HG02840 (cell line): ENCODE measurements at regions not wholly inside any gene's neighbourhood (a gene's known extent, or its start where the extent isn't known, plus 50 kb on each side); places are given as distances from the start of the nearest gene placed in this dataset.

ENCODE experiments used
- ATAC-seq: cut with Tn5 transposase; IDR thresholded peaks from one replicate; pipeline ENCODE4 v1.9.1; 2021; ENCODE audit warnings: mild to moderate bottlenecking, moderate library complexity, moderate number of reproducible peaks; ENCODE audit not compliant: unreplicated experiment, low FRiP score

DNA sequence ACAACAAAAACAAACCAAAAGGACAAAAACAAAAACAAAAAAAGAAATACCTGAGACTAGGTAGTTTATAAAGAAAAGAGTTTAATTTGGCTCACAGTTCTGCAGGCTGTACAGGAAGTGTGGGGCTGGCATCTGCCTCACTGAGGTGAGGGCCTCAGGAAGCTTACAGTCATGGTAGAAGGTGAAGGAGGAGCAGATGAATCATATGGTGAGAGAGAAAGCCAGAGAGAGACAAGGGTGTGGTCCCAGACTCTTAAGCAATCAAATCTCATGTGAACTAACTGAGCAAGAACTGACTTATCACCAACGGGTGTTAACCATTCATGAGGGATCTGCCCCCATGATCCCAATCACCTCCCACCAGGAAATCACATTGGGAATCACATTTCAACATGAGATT lies 58.8 kb upstream of the ZBED5 start:
- no peak for ATAC-seq

DNA sequence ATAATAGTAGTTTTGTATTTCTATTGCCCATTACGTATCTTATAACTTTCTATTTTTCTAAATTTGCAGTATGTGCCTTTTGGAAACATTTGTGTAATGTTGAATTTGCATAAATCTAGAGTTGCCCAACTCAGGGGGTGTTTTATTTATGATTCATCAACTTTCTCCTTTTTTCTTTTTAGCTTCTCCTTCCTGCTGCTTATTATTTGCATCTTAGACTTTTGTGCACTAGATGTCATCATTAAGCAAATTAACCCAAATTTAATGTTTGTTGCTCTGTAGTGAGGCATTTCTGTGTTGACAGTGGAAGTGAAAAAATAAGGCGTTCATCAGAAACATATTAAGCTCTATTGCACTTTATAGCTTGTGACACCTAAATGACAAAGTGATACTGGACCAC lies 56.2 kb upstream of the ZBED5 start:
- no peak for ATAC-seq

DNA sequence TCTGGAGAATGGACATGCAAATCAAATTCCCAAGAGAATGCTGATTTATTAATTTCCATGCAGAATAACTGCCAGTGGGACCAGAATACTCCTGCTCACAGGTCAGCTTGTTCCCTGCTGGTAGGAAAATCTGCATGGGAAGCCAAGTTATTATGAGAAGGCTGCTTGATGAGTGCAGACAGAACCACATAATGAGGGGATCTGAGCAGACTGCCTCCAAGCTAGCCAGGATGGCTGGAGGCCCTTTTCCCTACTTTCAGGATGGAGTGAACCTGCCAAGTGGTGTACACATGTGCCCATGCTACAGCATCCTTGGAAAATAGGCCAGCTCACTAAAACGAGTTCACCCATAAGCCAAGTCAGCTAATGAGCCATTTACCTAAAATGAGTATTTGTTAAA lies 55.2 kb upstream of the ZBED5 start:
- ATAC-seq, result no peak

DNA sequence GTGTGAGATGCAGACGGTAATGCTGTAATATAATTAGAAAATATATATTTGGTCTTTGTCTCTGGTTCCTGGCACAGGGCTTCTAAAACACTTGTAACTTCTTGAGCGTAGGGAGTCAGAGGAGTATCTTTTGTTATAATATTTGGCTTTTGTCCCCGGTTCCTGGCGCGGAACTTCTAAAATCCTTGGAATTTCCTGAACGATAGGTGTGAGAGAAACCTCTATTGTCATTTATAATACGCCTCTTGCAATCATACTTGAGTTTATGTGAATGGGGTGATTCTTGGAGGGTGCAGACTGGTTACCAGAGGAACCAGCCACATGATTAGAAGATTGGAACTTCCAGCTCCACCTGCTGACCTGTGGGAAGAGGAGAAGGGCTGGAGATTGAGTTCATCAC lies 54.1 kb upstream of the ZBED5 start:
- ATAC-seq, result no peak

DNA sequence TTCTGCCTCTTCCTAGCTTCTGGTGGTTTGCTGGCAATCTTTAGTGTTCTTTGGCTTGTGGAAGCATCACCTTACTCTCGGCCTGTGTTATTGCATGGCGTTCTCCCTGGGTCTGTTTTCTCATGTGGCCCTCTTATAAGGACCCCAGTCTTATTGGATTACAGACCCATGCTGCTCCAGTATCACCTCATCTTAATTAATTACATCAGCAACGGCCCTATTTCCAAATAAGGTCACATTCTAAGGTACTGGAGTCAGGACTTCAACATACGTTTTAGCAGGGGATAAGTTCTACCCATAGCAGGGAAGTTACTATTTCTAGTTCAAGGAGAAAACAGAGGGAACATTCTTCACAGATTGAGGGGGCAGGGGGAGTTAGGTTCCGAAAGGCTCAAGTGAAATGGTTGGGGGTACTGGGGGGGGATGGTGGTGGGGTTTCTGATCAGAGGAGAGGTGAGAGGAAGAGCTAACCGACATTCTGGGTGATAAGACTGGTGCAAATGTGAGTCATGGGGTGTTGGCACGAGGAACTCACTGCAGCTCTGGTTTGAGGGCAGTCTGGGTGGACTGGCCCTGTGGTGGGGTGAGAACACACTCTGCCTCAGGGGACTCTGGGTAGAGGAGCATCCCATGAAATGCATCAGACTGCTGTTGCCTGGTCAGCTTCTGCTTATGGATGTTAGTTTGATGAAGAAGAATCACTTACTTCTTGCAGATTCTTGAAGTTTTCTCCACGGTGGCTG lies 51.5 kb upstream of the ZBED5 start:
- no peak for ATAC-seq

DNA sequence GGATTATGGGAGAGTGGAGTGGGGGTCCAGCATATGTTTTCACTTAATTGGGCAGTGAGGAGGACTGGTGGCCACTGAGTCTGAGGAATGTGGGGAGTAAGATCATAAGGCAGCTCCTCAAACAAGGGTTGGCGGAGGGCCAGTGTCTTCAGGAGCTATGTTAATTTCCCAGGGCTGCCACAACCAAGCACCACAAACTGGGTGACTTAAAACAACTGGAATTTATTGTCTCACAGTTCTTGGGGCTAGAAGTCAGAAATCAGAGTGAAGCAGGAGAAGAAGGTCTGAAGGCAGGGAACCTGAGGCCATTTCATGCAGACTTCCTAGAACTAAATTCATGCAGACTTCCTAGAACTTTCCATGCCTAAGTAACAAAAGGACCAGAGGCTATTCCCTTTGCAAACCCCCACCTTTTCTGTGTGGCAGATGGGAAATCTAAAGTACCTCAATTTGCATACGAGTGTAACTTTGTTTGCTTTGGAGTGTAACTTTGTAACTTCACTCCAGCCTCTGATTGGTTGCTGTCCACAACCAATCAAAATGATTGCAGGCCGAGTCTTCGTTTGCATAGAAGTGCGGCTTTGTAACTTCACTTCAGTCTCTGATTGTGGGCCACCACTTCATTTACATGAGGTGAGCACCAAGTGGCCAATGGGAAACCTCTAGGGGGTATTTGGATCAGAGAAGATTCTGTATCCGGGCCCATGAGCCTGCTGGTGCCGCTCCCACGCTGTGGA lies 50.5 kb upstream of the ZBED5 start:
- no peak for ATAC-seq
